CD4-positive, alpha-beta T cell treated with Interleukin-12 subunit alpha and Interleukin-12 subunit beta, for 1 hour (primary cell): ENCODE measurements at regions not wholly inside any gene's neighbourhood (a gene's known extent, or its start where the extent isn't known, plus 50 kb on each side); places are given as distances from the start of the nearest gene placed in this dataset.
A peak's percentile ranks its signal among the peaks of the same experiment; 100 is the strongest.

ENCODE experiments used
- DNase-seq: peaks from one replicate; pipeline ENCODE4 v3.0.0-alpha.2; 2020

DNA sequence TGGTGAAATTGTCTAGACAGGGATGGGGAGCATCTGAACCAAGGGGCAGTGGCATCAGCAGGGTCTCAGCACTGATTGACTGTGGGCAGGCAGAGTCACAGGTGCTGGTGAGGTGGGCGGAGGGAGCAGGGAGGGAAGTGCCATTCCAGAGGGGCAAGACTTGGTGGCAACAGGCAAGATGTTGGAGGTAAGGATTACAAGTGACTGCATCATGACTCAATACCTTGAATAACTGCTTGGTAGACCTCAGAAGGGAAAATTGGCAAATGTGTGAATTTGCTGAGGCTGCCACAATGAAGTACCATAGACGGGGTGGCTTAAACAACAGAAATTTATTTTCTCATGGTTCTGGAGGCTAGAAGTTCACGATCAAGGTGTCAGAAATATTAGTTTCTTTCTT is 419.1 kb downstream of the HS3ST3B1 start:
- DNase-seq: no peak

DNA sequence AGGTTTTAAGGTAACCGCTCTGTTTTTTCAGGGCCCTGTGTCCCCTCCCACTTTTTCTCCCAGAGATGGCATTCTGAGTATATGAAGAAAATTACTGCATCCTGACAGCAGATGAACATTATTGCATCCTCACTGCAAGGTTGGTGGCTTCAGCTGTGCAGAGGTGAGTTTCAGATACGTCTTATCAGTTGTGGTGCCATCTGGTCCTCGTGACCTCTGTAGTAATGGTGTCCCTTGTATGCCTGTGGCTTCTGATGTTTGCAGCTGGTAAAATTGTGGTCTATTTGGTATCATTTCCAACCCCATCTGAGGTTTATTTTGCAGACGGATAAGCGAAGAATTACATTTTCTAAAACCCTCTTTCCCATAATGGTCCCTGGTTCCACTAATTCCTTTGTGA is 417.0 kb downstream of the HS3ST3B1 start:
- no peak for DNase-seq

DNA sequence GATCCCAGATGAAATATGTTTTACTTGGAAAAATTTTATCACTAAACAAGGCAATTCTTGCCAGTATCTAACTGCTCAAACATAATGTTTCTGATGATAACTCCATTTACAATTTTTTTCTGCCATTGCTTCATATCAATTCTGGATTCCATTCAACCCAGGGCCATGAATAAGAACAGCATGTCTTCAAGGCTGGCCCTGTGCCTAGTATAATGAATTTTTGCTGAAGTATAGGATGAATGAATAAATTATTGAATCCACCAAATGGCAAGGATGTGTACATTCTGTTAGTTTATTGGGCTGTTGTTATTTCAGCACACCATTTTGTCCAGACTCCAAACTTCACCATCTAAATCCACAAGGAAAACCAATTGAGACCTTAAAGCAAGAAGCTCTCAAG is 414.7 kb downstream of the HS3ST3B1 start:
- DNase-seq: no peak

DNA sequence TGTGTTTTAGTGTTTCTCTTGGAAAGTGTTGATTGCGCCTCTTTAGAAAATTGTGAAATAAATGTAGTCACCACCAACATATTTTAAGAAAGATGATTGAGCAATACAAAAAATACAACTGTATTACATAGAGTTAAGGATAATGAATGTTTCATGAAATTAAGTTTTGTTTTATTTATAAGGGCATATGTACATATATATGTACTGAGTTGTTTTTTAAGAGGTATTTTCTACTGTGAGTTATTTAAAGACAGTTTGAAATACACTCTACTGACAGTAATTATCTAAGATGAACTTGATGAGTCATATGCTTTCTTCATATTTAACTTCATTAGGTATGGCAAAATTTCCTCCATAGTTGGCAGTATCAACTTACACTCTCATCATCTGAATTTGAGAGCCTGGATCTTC is 411.7 kb downstream of the HS3ST3B1 start:
- no peak for DNase-seq

- no peak for DNase-seq
These were observed 403.2 kb downstream of the HS3ST3B1 start for GRCh38 chr17:14704121-14704520.

DNA sequence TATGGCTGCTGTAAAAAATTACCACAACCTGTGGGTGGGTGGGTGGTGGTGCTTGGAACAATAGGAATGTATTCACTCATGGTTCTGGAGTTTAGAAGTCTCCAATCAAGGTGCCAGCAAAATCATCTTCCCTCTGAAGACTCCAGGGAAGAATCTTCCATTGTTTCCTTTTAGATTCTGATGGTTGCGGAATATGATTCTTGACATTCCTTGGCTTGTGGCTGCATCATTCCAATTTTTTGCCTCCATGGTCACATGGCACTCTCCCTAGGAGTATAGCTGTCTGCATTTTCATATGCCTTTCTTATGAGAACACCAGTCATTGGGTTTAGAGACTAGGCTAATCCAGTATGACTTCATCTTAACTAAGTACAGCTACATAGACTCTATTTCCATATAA is 401.0 kb downstream of the HS3ST3B1 start:
- DNase-seq: no peak

DNA sequence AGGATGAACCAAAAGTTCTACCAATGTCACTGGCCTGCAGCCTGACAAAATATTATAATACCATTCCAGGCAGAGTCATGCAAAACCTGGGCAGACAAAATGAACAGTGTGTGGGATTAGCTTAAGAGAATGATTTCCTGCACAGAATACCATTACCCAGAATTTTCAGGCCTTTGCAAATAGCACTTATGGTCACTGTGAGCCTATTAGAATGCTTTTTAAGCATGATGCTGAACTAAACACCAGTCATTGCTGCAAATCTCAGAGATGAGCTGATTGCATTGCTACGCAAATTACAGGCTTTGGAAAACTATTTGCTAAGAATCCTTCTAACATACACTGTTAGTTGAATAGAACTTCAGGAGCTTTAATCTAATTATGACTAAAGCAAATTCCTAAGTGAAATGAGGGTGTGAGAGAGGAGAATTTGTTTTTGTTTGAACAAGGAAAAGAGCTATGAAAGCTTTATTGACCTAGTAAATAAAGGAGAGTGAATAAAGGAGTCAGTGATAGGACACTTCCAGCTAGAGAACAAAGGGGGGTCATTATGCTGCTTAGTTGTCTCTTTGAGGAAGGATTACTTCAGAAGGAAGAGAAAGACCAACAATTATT is 398.8 kb downstream of the HS3ST3B1 start:
- DNase-seq: no peak

GRCh38 chr17:14693382-14693781 is 392.5 kb downstream of the HS3ST3B1 start:
- DNase-seq: no peak

GRCh38 chr17:14690704-14691103 is 389.8 kb downstream of the HS3ST3B1 start:
- DNase-seq: no peak

- DNase-seq: no peak
These were observed 387.3 kb downstream of the HS3ST3B1 start for GRCh38 chr17:14688134-14688533.

GRCh38 chr17:14672830-14673229 is 371.9 kb downstream of the HS3ST3B1 start:
- no peak for DNase-seq

DNA sequence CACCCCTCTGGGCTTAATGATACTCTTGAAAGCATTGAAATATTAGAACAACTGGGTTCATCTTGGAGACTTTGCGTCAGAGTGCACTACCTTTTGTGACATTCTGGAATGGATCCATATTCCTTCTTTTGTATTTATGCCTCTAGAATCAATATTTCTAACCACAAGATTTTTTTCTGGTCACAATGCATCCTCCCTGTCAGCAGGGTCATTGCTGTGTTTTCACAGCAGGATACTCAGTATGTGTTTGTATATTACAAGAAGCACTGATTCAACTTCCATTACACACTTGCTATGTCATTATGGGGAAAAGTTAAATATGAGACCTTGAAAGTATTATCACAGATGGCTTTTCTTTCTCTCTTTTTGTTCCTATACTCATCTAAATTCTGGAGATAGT is 370.0 kb downstream of the HS3ST3B1 start:
- no peak for DNase-seq

DNA sequence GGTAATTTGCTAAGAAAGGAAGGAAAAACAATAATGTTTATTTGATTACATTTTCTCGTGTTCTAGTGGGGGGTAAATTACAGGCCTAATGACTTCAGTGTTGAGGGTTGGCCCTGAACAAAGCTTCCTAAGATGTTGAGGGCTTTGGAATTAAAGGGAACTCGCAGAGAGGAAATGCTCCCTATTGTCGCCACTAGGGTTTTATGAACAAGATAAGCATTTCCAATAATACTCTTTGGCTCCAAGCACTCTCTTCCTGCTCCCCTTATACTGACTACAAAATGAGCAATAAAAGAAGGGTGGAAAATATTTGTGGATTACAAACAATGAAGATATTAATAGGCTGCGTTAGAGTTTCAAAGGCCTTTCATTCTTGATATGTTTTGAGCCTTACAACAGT is 363.6 kb downstream of the HS3ST3B1 start:
- no peak for DNase-seq

DNA sequence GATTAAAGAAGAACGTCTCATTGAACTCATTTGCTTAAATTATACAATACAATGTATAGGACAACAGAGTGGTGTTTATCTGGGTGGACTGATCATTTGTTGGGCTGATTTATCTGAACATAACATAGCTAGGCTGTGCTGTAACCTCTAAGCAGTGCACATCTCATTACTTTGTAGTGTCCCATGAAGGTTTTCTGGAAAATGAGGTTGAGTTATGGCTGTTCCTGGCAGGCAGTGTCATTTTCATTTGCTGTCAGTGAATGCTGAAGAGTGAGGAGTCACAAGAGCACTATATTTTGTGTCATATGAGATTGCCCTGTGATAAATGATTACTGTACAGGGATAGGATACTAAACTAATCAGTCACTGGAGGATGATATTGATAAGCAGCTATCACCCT is 340.2 kb downstream of the HS3ST3B1 start:
- no peak for DNase-seq

- no peak for DNase-seq
These were observed 336.4 kb downstream of the HS3ST3B1 start for GRCh38 chr17:14637260-14637659.

- no peak for DNase-seq
These were observed 329.7 kb downstream of the HS3ST3B1 start for GRCh38 chr17:14630621-14631020.

- DNase-seq: no peak
These were observed 329.2 kb downstream of the HS3ST3B1 start for GRCh38 chr17:14630046-14630445.

DNA sequence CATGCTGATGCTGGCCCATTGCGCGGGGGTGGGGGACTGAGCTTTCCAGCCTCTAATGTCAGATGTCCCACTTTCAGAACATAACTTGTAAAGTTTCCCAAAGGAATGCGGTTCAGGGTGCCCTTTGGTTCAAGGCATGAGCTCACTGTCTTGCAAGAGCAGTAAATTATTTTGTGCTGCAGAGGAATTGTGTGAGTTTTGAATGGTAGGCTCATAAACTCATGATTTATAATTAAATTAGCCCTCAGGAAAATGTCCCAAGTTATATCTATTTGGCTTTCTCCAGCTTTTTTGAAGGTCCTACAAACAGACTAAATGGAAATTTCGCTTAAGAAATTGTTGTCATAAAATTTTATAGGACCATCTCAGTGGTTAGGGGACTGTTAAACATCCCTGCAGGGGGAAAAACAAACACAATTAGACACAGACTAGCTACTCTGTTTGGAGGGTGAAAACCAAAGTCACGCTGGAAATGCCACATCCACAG is 321.8 kb downstream of the HS3ST3B1 start:
- DNase-seq: no peak

DNA sequence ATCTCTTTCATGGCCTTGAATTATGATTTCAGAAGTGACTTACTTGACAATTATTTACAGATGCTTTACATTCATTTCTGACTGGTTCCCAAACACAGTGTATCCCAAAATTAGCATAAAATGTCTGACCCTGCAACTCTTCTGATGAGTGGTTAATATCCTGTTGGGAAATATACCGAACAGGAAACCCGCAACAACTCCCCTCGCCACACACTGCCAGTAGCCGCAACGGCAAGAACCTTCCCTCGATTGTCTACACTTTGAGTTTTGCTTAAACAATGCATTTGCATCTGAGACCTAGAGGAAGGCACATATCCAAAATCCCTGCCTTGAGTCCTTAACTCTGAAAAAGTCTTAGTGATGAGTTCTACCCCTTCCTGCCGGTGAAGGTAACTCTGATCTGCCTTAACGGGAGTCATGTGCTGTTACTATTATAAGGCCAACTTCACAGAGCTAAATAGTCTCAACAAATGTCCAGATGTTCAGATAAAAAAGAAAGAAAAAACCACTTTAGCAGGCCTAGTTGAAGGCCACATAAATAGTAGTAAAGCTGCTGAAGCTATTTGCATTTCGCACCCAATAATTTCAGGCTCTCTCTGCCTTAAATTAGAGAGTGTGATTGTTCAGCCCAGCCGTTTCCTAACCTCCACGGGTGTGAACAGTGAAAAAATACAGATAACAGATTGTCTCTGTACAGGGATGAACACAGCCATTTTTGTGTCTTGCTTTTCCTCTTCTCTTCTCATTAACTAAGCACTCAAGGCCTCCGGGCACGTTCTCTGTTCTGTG is 321.1 kb downstream of the HS3ST3B1 start:
- DNase-seq: no peak

GRCh38 chr17:14619821-14620220 is 318.9 kb downstream of the HS3ST3B1 start:
- DNase-seq: no peak

DNA sequence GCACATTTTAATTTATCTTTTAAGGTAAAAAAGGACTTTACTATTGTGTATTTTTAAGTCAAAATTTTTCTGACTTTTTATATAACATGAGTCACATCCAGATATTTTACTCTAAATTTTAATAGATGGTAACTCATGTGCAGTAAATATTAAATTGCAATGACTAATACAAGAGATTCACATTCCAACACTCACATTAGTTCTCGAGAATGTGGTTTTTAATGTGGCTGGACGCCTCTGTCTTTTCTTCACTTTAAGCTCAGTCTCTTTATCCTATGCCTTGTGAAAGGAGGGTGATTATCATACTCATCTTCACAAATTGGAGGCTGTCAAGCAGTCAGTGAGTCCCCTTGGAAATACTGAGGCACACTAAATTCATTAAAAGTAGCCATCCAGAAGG is 315.6 kb downstream of the HS3ST3B1 start:
- no peak for DNase-seq

DNA sequence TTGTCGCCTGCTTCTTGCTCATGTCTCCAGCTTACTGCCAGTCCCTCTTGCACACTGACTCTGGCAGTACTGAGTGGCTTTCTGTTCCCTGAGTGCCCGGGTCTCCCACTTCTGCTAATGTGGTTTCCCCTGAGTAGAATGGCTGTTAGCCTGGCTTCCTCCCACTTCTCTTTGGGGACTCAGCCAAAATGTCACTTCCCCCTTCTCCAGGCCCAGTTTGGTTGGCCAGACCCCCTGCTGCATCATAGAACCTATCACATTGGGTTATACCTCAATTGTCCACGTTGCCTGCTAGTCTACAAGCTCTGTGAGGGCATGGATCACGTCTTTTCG is 304.4 kb downstream of the HS3ST3B1 start:
- peak; percentile 19 for DNase-seq

DNA sequence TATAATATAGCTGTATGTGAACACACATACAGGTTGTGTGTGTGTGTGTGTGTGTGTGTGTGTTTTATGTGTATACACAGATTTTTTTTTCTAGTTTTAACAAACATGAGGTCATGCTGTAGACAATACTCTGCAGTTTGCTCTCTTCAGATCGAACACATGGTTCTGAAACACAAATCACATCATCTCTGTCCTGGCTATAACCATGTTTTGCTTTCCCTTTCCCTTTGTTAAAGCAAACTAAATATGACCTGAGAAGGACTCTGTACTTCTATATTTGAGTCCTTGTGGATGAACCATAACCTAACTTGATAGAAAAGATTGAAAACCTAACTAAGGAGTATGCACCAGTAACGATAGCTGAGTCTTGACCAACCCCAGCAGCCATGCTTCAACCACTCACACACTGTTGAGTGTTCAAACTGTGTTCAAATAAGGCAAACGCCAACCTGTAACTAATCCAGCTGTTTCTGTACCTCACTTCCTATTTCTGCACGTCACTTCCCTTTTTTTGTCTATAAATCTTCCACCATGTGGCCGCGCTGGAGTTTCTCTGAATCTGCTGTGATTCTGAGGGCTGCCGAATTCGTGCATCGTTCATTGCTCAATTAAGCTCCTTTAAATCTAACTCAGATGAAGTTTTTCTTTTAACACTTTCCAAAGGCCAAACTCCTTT is 303.8 kb downstream of the HS3ST3B1 start:
- peak; percentile 5 for DNase-seq

DNA sequence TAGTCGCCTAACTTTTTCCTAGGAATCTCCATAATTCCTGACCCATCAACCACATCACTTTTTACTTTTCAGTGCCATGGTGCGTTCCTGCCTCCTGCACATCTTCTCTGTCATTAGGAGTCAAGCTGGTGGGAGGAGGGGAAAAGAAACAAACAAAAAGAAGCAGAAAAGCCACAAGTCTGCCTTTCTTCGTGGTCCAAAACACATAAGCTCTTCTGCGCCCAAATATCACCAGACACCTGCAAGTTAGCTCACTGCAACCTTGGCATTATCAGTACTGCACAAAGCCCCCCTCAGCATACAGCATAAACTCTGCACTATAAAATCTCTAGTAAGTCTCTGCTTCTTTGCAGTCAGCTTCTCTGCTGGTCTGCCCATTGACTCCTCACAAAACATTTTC is 295.3 kb downstream of the HS3ST3B1 start:
- DNase-seq: no peak
